HFF-Myc (cell line): ENCODE measurements at regions not wholly inside any gene's neighbourhood (a gene's known extent, or its start where the extent isn't known, plus 50 kb on each side); places are given as distances from the start of the nearest gene placed in this dataset.

Experiments
- DNase-seq: peaks from one replicate; pipeline ENCODE4 v3.0.0-alpha.2; 2011; ENCODE audit warnings: low read depth; ENCODE audit errors: extremely low read depth
- H3K4me3 ChIP-seq: replicated peaks from 2 replicates; pipeline ENCODE4 v1.5.1; 2011; ENCODE audit warnings: low read depth, mild to moderate bottlenecking, control low read depth, low read length
- CTCF ChIP-seq: IDR thresholded peaks from 2 replicates; pipeline ENCODE4 v1.5.1; 2012; ENCODE audit warnings: mild to moderate bottlenecking, low read depth, low read length, control low read depth; ENCODE audit errors: missing control alignments

DNA sequence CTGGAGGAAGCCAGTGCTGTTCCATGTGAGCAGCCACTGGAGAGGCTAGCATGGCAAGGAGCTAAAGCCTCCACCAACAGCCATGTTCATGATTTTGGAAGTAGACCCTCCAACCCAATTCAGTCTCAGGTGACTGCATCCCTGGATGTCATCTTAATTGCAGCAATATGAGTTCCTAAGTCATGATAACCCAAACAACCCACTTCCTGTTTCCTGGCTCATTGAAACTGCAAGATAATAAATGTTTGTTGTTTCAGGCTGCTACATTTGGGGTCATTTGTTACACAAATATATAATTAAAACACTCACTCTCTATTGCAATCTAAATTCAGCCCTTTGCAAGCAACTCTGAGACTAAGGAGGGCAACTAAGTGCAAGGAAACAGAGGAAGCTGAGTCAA lies 62.4 kb upstream of the SLC24A5 start:
- no peak for DNase-seq
- no peak overlapping the region for H3K4me3 ChIP-seq
- TF ChIP-seq CTCF, result no peak

DNA sequence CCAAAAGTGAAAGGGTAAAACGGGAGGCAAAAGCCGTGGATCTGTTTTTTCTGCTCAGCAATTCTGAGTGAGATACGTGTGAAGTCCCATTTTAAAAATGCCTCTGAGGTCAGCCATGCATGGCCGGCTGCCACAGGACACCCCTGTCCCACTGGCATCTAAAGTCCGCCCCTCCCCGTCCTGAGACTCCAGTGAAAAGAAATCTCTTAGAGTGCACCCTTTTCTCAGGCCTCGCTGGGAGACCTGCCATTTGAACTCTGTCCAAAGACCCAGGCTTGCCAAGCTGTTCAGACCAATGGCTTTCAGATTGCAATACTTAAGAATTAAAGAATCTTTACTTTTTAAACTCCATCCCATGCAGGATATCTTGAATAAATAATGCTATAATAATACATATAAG lies 61.0 kb upstream of the SLC24A5 start:
- no peak for TF ChIP-seq CTCF
- no peak for DNase-seq

DNA sequence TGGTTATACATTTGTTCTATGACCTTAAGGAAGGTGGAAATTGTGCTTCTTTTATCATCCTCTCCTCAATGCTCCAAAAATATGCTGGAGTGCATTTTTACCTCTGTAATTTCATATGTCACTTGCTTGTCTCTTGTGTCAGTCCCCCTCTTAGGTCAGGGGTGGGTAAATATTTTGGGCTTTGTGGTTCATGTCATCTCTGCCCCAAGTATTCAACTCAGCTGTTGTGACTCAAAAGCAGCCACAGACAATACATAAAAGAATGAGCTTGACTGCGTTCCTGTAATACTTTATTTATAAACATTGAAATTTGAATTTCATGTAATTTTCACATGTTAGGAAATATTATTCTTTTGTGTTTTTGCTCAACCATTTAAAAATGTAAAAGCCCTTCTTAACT lies 60.4 kb upstream of the SLC24A5 start:
- H3K4me3 ChIP-seq, result no peak overlapping the region
- DNase-seq, result no peak
- no peak for TF ChIP-seq CTCF

More for the DNA sequence above, 61.0 kb upstream of the SLC24A5 start:
- H3K4me3 ChIP-seq, result no peak overlapping the region

DNA sequence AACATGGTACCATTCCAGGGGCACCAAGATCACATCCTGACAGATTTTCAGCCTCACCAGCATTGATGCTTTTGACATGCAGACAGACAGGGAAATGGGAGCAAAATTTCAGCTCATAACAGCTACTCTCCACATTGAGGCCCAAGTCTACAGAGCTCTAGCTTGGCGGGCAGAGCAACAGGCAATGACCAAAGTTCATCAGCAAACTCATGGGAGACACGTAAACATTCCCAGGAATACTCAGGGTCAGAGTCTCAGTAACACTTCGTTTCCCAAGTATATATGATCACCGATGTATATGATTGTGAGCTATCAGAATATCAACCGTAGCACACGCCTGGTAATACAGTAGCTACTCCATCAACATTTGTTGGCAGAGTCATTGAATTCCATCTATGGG lies 59.2 kb upstream of the SLC24A5 start:
- no peak for TF ChIP-seq CTCF
- DNase-seq, result no peak
- no peak overlapping the region for H3K4me3 ChIP-seq

GRCh38 chr15:48062148-48062872 lies 58.5 kb upstream of the SLC24A5 start:
- no peak overlapping the region for H3K4me3 ChIP-seq
- no peak for TF ChIP-seq CTCF
- DNase-seq, result no peak

- TF ChIP-seq CTCF, result no peak
- no peak for DNase-seq
- H3K4me3 ChIP-seq, result no peak overlapping the region
These were observed 57.3 kb upstream of the SLC24A5 start for GRCh38 chr15:48063411-48063985.

DNA sequence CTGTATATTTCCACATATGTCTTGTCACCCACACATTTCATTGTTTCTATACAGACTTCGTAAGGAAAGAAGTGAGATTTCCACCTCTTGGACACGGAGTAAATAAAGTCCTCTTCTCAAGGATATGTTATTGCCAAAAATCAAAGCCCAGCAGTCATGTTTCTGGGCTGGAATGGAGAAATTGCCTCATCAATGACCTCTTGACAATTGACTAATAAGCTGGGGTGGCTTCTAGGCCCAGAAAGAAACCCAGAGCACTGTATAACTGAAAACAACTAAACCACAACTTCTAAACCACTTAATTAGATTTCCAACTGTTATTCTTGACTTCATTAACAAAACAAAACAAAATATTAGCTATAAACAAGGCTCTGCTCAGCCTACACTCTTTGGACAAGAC lies 56.4 kb upstream of the SLC24A5 start:
- DNase-seq, result no peak
- TF ChIP-seq CTCF, result no peak
- no peak overlapping the region for H3K4me3 ChIP-seq
